ENCODE measurements at regions not wholly inside any gene's neighbourhood (a gene's known extent, or its start where the extent isn't known, plus 50 kb on each side); places are given as distances from the start of the nearest gene placed in this dataset.

DNA sequence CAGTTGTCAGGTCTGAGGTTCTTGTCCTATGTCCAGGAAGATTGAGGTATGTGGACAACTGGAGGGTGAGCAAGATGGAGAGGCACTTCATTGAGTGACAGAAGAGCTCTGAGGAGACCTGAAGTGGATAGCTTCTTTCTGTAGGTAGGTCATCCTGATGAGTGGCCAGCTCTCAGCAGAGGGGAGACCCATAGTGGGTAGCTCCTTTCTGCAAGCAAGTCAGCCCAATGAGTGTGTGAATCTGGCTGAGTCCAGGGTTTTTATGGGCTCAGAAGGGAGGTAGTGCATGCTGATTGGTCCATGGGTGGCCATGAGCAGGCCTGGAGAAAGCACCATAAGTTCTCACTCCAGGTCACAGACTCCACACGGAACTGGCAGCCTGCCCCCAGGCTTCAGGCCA, 92.6 kb upstream of the GALNT5 start:
- DNase-seq, result no peak

DNA sequence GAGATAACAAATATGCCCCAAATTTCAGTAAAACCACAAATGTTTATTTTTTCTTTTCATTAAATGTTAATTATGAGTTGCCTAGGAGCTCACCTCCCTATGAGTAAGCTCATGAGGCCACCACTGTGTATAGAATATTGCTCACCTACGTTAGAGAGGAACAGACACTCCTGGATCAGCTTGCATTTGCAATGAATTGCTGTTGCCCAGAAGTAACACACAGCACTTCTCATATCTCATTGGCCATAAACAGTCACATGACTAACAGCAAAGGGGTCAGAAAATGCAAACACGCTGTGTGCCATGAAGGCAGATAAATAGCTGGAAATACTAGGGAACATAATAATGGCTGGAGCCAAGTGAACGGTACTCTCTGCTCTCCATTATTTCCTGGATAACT, 89.0 kb upstream of the GALNT5 start:
- no peak for DNase-seq

DNA sequence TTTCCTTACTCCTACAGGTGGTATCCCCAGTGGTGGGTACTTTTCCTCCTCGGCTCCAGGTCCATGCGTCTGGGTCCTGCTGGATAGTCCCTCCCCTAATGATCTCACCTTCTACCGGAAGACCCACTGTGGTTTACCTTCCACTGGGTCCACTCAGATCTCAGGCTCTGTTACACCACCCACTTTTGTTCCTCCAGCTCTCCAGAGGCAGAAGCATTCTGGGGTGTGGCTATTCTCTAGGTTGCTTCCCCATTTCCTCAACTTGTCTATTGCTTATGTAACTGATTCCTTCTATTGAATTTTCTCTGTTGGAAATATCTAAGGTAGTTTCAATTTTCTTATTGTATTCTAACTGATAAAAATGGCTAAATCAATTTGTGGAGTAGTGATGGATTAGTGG, 87.6 kb upstream of the GALNT5 start:
- DNase-seq, result no peak

DNA sequence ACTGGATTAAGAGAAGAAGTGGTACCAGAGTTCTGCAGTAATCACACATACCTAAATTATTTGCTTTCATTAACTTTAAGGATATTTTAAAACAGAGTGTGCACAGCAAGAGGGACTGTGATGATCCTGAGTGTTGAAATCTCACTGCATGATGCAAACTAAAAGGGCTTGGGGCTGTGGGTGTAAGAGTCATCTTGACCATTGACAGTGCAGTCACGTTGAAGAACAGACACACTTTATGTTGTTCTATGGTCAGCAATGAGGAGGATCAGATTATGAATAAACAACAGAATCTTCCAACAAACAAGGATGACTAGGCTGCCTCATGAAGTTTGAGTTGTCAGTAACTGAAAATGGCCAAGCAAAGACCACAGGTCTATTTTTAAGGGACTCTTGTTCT, 87.2 kb upstream of the GALNT5 start:
- DNase-seq, result no peak

DNA sequence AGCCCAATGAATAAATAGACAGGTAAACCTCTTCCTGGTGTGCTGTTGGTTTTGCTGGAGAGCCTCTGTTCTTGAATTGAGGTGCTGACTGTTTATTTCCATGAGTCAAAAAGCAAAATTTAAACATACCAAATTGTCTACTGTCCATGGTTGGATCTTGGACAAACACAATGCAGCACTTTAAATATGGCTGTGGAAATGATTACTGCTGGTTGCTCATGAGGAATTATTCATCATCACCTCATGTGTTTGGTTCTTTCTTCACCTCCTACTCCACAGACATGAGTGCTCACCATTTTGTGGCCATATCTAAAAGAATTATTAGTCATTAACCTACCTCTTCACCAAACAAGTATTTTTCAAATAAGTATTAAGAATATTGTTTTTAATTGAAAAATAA, 85.3 kb upstream of the GALNT5 start:
- DNase-seq, result no peak

DNA sequence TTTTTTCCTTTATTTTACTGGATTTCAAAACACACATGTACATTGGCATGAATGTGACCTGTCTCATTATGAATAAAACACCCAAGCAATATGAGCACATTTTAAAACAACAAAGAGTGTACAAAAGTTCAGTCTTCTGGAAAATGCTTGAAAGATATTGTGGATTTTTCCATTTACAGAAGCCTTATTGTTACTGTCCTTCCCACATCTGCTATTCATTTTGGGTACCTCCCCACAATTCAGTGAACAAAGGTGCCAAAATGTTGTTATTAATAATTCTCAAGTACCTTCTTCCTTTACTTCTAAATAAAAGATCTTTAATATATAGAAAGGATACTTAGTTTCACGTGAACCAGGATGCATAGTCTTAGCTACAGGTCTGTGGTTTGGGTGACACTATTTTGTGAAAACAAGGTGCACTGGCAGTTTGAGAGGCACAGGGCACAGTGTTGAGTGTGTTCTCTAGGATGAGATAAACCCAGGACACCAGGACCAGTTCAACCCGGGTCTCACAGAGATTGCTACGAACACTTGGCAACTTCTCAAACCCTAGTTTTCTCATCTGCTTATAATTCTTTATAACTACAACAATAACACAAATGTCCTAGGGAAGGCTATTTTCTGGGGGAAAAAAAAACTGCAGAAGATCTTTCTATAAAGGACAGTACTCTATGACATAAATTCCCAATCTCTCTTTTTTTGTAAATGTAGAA, 84.5 kb upstream of the GALNT5 start:
- DNase-seq, result no peak

DNA sequence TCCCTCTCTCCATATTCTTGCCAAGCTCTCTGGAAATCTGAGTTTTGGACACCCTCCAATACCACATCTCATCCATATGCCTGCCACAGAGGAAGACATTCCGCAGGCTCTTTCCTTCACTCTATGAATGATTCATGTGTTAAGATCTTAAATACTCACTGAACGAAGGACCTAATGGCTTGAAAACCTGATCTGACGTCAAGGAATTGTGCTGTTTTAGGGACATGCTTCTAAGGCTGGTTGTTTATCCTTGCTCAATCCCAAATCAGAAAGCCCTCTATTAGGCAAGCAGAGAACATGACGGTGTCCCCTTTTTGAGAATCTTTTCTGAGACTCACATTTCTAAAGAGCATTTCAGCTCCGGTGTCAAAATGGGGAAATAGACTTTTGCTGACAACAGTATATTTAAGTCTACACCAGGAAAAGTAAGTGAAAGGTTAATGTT, 83.7 kb upstream of the GALNT5 start:
- DNase-seq, result no peak

DNA sequence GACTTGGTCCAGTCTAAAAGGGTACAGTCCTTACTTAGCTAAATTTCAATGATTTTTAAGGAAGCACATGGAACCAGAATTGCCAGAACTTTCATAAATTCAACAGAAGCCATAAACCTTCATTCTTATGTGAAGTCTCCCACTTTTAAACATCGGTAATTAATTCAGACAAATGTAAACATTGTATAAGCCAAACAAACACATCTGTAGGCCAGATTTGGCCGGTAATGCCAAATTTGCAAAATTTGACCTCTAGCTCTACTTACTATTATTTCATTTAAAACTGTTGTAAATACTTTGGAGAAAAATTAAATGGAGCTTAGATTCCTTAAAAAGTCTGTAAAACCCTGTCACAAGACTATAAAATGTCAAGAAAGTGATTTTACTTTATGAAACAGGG, 83.2 kb upstream of the GALNT5 start:
- no peak for DNase-seq

DNA sequence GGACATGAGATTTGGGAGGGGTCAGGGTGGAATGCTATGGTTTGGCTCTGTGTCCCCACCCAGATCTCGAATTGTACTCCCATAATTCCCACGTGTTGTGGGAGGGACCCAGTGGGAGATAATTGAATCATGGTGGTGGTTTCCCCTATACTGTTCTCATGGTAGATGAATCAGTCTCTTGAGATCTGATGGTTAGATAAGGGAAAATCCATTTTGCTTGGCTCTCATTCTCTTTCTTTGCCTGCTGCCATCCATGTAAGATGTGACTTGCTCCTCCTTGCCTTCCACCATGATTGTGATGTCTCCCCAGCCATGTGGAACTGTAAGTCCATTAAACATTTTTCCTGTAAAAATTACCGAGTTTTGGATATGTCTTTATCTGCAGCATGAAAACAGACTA, 80.9 kb upstream of the GALNT5 start:
- no peak for DNase-seq

DNA sequence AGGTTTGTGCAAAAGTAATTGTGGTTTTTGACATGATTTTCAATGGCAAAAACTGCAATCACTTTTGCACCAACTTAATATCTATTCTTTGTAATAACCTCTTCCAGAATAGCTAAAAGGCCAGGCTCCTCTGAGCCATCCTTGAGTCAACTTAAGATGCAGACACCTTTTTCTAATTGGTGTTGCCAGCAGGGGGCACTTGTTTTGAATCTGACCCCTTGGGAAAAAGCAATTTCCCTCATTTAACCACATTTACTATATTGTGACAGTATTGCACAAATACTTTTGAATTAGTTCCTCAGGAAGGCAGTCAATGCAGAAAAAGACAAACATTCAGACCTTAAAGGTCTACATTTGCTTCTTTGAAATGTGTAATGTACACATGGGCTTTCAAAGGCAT, 78.6 kb upstream of the GALNT5 start:
- no peak for DNase-seq

DNA sequence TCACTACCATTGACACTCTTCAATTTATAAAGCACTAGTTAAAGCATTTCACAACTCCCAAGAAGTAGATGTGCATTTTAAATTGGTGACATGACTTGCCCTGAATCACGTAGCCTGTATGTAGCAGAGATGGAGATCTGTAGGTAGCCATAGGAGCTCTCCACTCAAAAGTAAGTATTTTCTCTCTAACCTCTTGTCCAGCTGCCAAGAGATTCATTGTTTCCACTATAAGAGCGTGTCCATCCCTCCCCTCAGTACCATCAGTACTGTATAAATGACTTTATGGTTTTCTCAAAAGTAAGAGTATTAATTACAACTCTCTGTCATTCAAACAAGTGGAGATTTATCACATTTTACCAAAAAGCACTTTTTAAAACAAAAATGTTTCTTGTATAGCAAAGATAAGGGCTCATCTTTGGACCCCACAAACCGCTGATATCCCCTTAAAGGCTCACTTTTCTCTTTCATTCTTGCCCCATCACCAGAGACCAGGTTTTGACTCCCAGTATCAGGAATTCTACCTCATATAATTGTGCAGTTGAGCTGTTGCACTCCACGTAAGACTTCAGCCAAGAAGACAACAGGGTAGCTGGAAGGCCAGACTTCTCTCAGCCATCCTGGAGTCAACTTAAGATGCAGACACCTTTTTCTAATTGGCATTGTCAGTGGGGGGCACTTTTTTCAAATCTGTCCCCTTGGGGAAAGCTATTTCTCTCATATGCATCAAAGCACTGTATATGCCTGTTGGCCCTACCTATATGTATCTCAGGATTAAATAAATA, 78.0 kb upstream of the GALNT5 start:
- no peak for DNase-seq

DNA sequence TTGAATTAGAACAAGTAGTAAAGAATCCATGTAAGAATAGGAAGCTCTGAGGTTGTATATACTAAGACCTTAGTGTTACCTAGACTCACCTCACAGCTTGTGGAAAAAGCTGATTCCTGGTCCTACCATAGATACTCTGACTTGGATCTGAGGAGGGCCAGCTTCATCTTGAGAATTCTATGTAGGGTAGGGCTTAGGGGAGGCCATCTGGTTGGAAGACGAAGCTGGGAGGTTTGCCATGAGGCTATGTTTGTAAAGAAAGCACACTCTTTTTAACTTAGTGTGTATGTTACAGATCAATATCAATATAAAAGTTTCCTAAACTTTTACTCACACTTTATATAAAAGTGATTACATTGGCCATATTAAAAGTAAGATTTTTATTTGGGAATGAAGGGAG, 77.1 kb upstream of the GALNT5 start:
- no peak for DNase-seq

DNA sequence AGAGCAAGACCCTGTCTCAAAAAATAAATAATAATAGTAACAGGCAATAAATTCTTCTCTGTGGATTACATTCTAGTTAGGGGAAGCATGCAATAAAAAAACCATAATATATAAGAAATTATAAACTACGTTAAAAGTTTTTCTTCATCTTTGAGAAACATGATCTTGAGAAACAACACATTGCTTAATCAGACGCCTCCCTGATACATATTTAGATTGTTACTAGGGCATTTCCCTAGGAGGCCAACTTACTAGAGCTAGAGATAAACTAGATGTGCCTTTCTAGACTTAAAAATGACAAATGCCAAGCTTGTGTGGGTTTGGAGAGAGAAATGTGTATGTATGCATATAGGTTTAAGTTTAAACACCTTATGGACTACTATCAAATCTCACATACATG, 76.3 kb upstream of the GALNT5 start:
- DNase-seq, result no peak

DNA sequence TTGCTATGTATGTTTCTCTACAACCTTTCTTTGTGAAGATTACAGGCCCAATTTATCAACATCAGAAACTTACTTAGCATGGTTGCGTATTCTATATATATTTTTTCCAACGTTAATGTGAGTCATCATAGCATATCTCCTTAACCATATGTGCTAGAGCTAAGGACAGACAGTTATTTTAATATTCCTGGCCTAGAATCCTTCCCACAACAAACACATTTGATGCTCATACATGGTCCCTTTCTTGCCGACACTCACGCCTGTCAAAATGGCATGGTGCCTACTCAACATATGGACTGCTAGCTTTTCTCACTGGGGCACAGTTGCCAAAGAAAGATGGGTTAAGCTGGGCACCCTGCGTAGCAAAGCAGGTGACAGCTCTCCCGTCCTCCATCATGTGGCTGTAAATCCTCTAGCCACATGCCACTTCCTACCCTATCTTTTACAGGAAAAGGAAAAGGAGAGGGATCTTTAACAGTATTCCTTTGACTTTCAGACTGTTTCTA, 75.2 kb upstream of the GALNT5 start:
- DNase-seq, result no peak

DNA sequence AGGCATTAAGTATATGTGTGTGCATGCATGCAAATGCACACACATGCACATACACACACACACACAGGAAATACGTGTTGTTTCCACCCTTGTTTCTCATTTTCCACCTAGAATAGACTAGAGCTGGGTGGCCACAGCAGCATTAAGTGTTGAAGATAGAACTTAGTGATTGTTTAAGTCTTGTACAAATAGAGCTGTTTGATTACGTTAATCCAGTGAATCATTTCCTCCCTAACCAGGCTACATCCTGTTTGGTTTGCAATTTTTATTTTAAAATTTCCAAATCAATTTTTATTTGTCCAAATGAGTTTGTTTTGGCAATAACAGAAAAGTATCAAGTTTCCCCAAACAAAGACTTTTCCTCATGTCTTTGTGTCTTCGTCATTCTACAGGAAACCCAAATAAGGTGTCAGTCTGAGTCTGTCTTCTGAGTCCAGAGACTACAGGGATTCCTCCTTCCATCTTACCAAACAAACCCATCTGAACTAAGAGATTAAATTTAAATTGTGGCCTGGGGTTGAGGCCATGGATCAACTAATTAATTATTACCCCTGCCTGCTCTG, 74.6 kb upstream of the GALNT5 start:
- DNase-seq, result no peak

DNA sequence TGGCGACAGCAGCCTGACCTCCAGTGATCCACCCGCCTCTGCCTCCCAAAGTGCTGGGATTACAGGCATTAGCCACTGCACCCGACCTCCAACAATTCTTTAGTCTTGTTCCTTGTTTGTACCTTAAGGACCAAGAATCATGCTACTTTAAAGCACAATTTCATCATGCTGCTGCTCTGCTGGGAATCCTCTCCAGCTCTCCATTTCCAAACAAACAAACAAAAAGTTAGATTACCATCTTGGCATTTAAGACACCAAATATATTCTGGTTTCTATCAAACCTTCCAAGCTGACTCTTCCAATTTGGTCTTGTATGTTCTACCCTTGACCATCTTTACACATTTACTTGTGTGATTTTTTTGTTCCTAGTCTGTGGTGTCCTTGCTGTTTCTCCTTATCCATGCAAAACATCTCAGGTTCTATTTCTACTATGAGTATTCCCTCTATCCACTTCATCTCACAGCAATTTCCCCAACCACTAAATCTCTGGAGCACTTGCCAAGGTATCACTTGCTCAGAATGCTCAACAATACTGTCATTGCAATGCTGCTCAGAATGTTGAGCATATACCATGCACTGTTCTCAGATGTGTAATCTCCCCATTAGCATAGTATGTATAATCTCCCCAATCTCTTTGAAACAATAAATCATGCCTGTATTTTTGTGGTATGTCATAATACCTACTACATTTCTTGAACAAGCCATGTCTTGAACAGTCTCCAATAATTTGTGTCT, 73.2 kb upstream of the GALNT5 start:
- DNase-seq, result no peak

DNA sequence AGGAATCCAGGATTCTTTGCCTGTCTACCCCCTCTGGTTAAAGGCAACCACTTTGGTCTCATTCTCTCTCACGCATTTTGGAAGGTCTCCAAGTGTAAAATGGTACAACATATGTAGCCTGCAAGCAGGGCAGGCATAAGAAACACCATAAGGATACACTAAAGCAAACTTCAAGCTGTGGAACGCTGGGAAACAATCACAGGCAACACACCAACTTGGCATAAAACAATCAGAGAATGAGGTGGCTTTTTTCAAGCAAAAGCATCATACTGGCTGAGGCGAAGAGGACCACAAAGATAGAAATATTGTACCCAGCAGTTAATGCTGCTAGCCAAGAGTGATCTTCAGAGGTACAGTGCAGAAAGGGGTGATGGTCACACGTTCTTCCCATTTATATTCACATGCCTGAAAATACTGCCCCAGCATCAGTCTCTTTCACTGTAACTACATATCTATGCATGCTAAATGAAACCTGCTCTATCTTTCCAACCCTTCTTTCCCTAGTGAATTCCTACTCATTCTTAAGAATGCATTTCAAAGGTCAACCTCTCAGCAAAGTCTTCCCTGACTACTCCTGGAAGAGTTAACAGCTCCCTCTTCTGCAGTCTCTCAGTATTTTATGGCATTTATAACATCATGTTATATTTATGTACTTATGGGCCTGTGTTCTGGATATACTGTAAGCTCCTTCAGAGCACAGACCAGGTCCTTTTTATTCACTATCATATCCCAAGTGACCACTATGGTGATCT, 71.9 kb upstream of the GALNT5 start:
- DNase-seq, result no peak

DNA sequence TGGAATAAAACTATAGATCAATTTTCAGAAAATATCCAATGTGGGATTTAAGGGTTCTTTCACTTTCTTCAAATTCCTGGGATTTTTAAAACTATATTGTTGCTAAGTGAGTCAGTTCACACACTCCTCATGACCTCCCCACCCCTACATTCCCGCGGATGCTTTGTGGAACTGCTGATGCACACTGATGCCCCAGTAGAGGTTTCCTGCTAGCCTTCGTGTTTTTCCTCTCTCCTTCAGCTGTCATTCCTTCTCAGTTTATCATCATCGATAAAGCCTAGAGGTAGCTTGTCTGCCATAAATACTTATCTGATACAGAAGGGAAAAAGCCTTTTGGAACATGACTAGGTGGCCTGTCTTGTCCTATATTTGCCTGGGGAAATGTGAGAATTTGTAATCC, 67.4 kb upstream of the GALNT5 start:
- no peak for DNase-seq

DNA sequence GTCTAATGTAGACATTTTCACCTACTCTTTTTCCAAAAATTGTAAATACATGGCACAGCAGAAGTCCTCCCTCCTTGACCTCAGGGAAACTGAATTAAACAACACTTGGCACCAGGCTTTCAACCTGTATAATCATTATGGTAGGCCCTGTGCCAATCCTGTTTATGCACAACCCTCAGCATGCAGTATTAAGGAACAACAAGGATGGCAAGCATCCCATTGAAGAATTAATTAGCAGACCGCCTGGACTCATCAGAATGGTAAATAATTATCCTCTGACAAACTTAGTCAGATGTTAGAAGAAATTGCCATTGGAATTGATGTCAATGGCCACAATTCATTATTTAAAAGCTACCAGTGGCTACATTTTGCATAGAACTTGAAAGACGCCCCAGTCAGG, 66.3 kb upstream of the GALNT5 start:
- DNase-seq, result no peak

DNA sequence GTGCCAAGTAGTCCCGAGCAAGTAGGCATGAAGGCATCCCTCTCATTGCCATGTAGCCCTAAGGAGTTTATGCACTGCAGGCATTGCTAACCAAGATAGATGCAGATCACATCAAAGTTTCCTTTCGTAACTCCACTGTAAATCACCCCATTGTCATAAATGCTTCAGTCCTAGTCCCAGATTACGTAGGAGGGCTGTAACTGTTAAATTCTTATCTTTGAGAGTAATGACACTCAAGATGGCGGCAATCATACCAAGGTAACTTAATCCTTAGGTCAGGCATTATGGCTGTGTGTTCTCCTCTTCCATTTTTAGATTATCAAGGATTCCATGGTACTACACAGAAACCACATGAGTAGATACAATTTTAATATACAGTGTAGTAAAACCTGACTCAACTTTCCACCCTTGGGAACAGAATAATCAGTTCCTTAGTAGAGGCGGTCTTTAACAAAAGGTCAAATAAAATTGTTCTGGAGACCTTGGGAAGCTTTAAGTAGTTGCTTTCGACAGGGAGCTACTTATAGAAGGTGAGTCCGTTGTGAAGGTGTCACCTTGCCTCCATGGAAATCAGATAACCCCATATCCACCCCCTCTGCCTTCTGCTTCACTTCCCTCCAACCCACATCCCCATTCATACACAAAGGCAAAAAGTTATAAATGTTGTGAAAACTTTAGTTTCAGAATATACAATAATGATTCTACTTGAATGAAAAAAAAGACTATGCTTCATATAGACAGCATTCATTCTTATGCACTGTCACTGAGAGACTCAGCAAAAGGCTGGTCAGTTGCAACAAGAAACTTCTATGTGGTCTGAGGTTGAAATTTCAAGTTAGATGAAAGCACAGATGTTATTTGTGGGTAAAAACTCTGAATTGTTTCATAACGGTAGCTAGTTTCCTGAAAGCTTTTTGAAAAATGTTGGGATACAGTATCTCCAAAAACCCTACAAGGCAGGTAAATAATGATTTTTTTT, 64.8 kb upstream of the GALNT5 start:
- DNase-seq, result no peak

DNA sequence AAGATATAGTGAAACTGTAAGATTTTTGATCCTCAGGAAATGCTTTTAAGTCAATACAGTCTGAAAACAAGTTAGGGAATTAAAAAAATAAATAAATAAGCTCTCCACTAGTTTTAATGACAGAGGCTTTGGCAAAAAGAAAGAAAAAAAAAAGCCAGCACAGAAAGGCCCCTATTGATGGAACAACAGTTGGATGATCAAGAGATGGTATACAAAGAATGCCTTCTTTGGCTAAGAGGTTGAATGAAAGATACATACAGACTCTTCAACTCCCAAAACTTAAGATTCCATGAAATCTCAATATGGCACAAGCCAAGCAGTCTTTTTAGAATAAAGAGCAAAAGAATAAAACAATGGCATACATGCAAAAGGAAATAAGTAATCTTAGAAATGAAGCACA, 64.0 kb upstream of the GALNT5 start:
- DNase-seq, result no peak
